Kidney epithelial cell (primary cell): ENCODE measurements at regions not wholly inside any gene's neighbourhood (a gene's known extent, or its start where the extent isn't known, plus 50 kb on each side); places are given as distances from the start of the nearest gene placed in this dataset.

Source experiments
- DNase-seq: peaks from one replicate; pipeline ENCODE4 v3.0.0-alpha.2; 2010; ENCODE audit warnings: low read depth
- H3K27me3 ChIP-seq: 2 replicates; pipeline ENCODE4 v1.6.0; 2011; ENCODE audit warnings: low read length; ENCODE audit not compliant: control insufficient read depth, insufficient read depth
- H3K36me3 ChIP-seq: 2 replicates; pipeline ENCODE4 v1.5.1; 2011; ENCODE audit warnings: low read length; ENCODE audit not compliant: control insufficient read depth, insufficient read depth
- H3K4me3 ChIP-seq: 2 replicates; pipeline ENCODE4 v1.5.1; 2011; ENCODE audit warnings: low read depth, mild to moderate bottlenecking, control low read depth, low read length
- CTCF ChIP-seq: IDR thresholded peaks from 2 replicates; pipeline ENCODE4 v1.5.1; 2011; ENCODE audit warnings: mild to moderate bottlenecking, moderate library complexity, low read length, control low read depth, inconsistent platforms; ENCODE audit not compliant: insufficient read depth, poor library complexity, severe bottlenecking

- TF ChIP-seq CTCF = no peak
- no peaks in the 10 kb centered on the region for H3K36me3 ChIP-seq
- no peak overlapping the region for H3K4me3 ChIP-seq
- no peaks in the 10 kb centered on the region for H3K27me3 ChIP-seq
- no peak for DNase-seq
These were observed 200.4 kb upstream of the ESRRG start for GRCh38 chr1:216923601-216924000.

- no peak overlapping the region for H3K4me3 ChIP-seq
- no peaks in the 10 kb centered on the region for H3K27me3 ChIP-seq
- no peak for TF ChIP-seq CTCF
- H3K36me3 ChIP-seq = no peaks in the 10 kb centered on the region
- DNase-seq = no peak
These were observed 199.2 kb upstream of the ESRRG start for GRCh38 chr1:216922406-216922805.

- H3K27me3 ChIP-seq = no peaks in the 10 kb centered on the region
- no peak for DNase-seq
- no peaks in the 10 kb centered on the region for H3K36me3 ChIP-seq
- no peak for TF ChIP-seq CTCF
- H3K4me3 ChIP-seq = no peak overlapping the region
These were observed 198.6 kb upstream of the ESRRG start for GRCh38 chr1:216921866-216922265.

- no peak for TF ChIP-seq CTCF
- Histone ChIP-seq H3K4me3 (no peak overlapping the region), H3K36me3 (no peaks in the 10 kb centered on the region), H3K27me3 (no peaks in the 10 kb centered on the region)
- no peak for DNase-seq
These were observed 196.1 kb upstream of the ESRRG start for GRCh38 chr1:216919060-216919970.

GRCh38 chr1:216916890-216917438 is 193.7 kb upstream of the ESRRG start:
- no peak for DNase-seq
- Histone ChIP-seq H3K27me3 (no peaks in the 10 kb centered on the region), H3K36me3 (no peaks in the 10 kb centered on the region), H3K4me3 (no peak overlapping the region)
- TF ChIP-seq CTCF = no peak
